ENCODE measurements at regions not wholly inside any gene's neighbourhood (a gene's known extent, or its start where the extent isn't known, plus 50 kb on each side); places are given as distances from the start of the nearest gene placed in this dataset.

DNA sequence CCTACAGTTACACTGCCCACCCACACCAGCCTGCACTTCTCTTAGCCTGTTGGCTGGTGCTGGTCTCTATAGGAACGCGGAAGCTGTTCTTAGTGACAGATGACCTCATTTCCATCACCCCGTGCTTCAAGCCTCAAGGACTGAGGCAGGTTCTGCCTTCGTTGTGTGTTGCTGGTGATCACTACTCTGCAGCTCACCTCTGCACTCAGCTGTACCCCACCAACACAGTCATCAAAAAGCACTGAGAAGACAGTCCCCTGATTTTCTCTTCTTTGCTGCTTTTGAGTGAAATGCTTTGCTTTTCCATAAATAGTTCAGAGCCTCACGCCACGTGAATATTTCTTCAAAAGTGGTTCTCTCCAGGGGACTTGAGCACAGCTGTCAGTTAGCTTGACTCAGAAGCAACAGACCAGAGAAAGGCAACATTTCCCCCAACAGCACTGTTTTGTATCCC, 225.7 kb upstream of the CCDC150 start:
- Histone ChIP-seq H3K4me1 (ENCODE audit: control insufficient read depth, extremely low read depth, insufficient read depth, low read length) (no peaks in the 10 kb centered on the region), H3K9me3 (replicated peaks; ENCODE audit: control insufficient read depth, insufficient read depth, low read length) (no peaks in the 10 kb centered on the region), H3K9ac (replicated peaks; ENCODE audit: extremely low read depth, insufficient read depth, low read length) (no peak overlapping the region), H3K4me2 (ENCODE audit: insufficient read depth, low read length) (no peak overlapping the region), H2AFZ (ENCODE audit: low read depth, low read length) (no peak overlapping the region), H3K36me3 (ENCODE audit: control insufficient read depth in 2 of 2, extremely low read depth in 1 of 2, insufficient read depth in 2 of 2, low read length in 2 of 2) (no peaks in the 10 kb centered on the region), H3K27ac (ENCODE audit: insufficient read depth, low read depth, low read length) (no peak overlapping the region), H3K79me2 (ENCODE audit: control insufficient read depth, insufficient read depth, low read length) (no peaks in the 10 kb centered on the region), H3K9me1 (replicated peaks; ENCODE audit: control insufficient read depth, extremely low read depth, insufficient read depth, low read length) (no peaks in the 10 kb centered on the region), H3K4me3 (replicated peaks in 1 of 3; ENCODE audit: insufficient read depth in 1 of 3, low read depth in 1 of 3, low read length in 3 of 3) (no peak overlapping the region), H4K20me1 (replicated peaks; ENCODE audit: control insufficient read depth, extremely low read depth, insufficient read depth, low read length) (no peaks in the 10 kb centered on the region), H3K27me3 (ENCODE audit: control insufficient read depth in 2 of 2, insufficient read depth in 2 of 2, low read length in 2 of 2) (no peaks in the 10 kb centered on the region)
- FAIRE-seq = no peak
- TF ChIP-seq POLR2A (IDR thresholded peaks at IDR 0.05; ENCODE audit: low read depth, low read length) (no peak), EZH2 (IDR thresholded peaks at IDR 0.05; ENCODE audit: borderline replicate concordance, low read depth, low read length, severe bottlenecking) (no peak), GATA2 (IDR thresholded peaks at IDR 0.05; ENCODE audit: insufficient read depth, insufficient read length, low read depth, low read length) (no peak), MYC (IDR thresholded peaks at IDR 0.05; ENCODE audit: low read depth, low read length) (no peak), JUN (IDR thresholded peaks at IDR 0.05; ENCODE audit: borderline replicate concordance, insufficient read depth, insufficient read length, low read depth) (peak; percentile 9)
- TF ChIP-seq, protein P1, sequence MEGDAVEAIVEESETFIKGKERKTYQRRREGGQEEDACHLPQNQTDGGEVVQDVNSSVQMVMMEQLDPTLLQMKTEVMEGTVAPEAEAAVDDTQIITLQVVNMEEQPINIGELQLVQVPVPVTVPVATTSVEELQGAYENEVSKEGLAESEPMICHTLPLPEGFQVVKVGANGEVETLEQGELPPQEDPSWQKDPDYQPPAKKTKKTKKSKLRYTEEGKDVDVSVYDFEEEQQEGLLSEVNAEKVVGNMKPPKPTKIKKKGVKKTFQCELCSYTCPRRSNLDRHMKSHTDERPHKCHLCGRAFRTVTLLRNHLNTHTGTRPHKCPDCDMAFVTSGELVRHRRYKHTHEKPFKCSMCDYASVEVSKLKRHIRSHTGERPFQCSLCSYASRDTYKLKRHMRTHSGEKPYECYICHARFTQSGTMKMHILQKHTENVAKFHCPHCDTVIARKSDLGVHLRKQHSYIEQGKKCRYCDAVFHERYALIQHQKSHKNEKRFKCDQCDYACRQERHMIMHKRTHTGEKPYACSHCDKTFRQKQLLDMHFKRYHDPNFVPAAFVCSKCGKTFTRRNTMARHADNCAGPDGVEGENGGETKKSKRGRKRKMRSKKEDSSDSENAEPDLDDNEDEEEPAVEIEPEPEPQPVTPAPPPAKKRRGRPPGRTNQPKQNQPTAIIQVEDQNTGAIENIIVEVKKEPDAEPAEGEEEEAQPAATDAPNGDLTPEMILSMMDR (IDR thresholded peaks at IDR 0.05; ENCODE audit: extremely low read depth in 1 of 2, insufficient read depth in 1 of 2, low read depth in 1 of 2, low read length in 2 of 2) = no peak
- BruUV-seq (replicated peaks) = no TSS peak
- no peak for DNase-seq (ENCODE audit: low read depth, low spot score)
- CTCF ChIA-PET = interaction anchor here (1.9 kb wide), 1 partner anchor 40 kb away, joined by 7 read pairs; no protein-coding TSS in a partner anchor
- intact Hi-C loops (cut with micrococcal nuclease) = no loop called here
- dilution Hi-C loops (cut with MboI; ENCODE audit: extremely low pct_ligation_motif_present, low sequenced_read_pairs) = no loop called here
- POLR2A ChIA-PET = no interaction called here

DNA sequence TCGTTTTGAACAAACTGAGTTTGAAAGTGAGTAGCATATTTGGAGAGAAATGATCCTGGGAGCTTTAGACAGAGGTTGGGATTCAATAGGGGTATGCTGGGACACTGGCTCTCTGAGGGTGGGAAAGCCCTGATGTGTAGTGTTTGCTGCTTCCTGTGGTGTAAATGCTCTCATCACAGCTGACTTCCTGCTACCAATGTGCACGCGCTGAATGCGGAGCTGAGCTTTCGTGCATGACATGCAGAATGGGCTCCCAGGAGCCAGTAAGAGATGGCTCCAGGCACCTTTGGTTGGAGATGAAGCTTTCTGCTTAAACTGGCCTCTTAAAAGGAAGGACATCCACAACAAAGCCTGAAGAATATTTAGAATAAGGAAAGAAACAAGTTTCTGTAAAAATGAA, 224.1 kb upstream of the CCDC150 start:
- no peaks in the 10 kb centered on the region for H3K36me3 ChIP-seq (ENCODE audit: control insufficient read depth in 2 of 2, extremely low read depth in 1 of 2, insufficient read depth in 2 of 2, low read length in 2 of 2)
- no peak for DNase-seq (ENCODE audit: low read depth, low spot score)
- POLR2A ChIA-PET = no interaction called here

More for the DNA sequence above, 224.1 kb upstream of the CCDC150 start:
- no peak overlapping the region for H2AFZ ChIP-seq (ENCODE audit: low read depth, low read length)
- intact Hi-C loops (cut with micrococcal nuclease) (loop anchor here (5.0 kb wide), 1 partner anchor 687 kb away; no protein-coding TSS in a partner anchor), dilution Hi-C loops (cut with MboI; ENCODE audit: extremely low pct_ligation_motif_present, low sequenced_read_pairs) (no loop called here)
- peaks cover 12% of the 10 kb centered on the region for H3K4me1 ChIP-seq (ENCODE audit: control insufficient read depth, extremely low read depth, insufficient read depth, low read length)
- no peak overlapping the region for H3K9ac ChIP-seq (replicated peaks; ENCODE audit: extremely low read depth, insufficient read depth, low read length)
- no peaks in the 10 kb centered on the region for H3K9me3 ChIP-seq (replicated peaks; ENCODE audit: control insufficient read depth, insufficient read depth, low read length)
- H4K20me1 ChIP-seq (replicated peaks; ENCODE audit: control insufficient read depth, extremely low read depth, insufficient read depth, low read length) = no peaks in the 10 kb centered on the region
- FAIRE-seq = no peak
- no peak overlapping the region for H3K4me3 ChIP-seq (replicated peaks in 1 of 3; ENCODE audit: insufficient read depth in 1 of 3, low read depth in 1 of 3, low read length in 3 of 3)
- no peak overlapping the region for H3K4me2 ChIP-seq (ENCODE audit: insufficient read depth, low read length)
- H3K27me3 ChIP-seq (ENCODE audit: control insufficient read depth in 2 of 2, insufficient read depth in 2 of 2, low read length in 2 of 2) = no peaks in the 10 kb centered on the region
- H3K79me2 ChIP-seq (ENCODE audit: control insufficient read depth, insufficient read depth, low read length) = no peaks in the 10 kb centered on the region
- BruUV-seq (replicated peaks) = no TSS peak
- no peak overlapping the region for H3K27ac ChIP-seq (ENCODE audit: insufficient read depth, low read depth, low read length)
- TF ChIP-seq POLR2AphosphoS5 (IDR thresholded peaks at IDR 0.05; ENCODE audit: insufficient read depth, low read depth, low read length) (no peak), POLR2A (IDR thresholded peaks at IDR 0.05; ENCODE audit: low read depth, low read length) (no peak), GATA2 (IDR thresholded peaks at IDR 0.05; ENCODE audit: insufficient read depth, insufficient read length, low read depth, low read length) (no peak), JUN (IDR thresholded peaks at IDR 0.05; ENCODE audit: borderline replicate concordance, insufficient read depth, insufficient read length, low read depth) (no peak), MYC (IDR thresholded peaks at IDR 0.05; ENCODE audit: low read depth, low read length) (no peak), FOS (IDR thresholded peaks at IDR 0.05; ENCODE audit: borderline replicate concordance, insufficient read depth, low read length) (no peak), EZH2 (IDR thresholded peaks at IDR 0.05; ENCODE audit: borderline replicate concordance, low read depth, low read length, severe bottlenecking) (no peak)
- TF ChIP-seq, protein P1 (IDR thresholded peaks at IDR 0.05; ENCODE audit: extremely low read depth in 1 of 2, insufficient read depth in 1 of 2, low read depth in 1 of 2, low read length in 2 of 2) = no peak
- TF ChIP-seq, protein P2, sequence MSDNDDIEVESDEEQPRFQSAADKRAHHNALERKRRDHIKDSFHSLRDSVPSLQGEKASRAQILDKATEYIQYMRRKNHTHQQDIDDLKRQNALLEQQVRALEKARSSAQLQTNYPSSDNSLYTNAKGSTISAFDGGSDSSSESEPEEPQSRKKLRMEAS (IDR thresholded peaks at IDR 0.05; ENCODE audit: insufficient read depth, insufficient read length) = no peak
- CTCF ChIA-PET = interaction anchor here (1.1 to 1.6 kb wide), 2 partner anchors 12 to 18 kb away, joined by 3 read pairs; no protein-coding TSS in a partner anchor
- H3K9me1 ChIP-seq (replicated peaks; ENCODE audit: control insufficient read depth, extremely low read depth, insufficient read depth, low read length) = no peaks in the 10 kb centered on the region

Measured in endothelial cell of umbilical vein (primary cell).